Right lobe of liver (tissue), 6 donors: ENCODE measurements at regions not wholly inside any gene's neighbourhood (a gene's known extent, or its start where the extent isn't known, plus 50 kb on each side); places are given as distances from the start of the nearest gene placed in this dataset.

Experiments
- ATAC-seq, 4 donors: fragments of 200-7000 bp; cut with Tn5 transposase; one replicate each; pipeline ENCODE4 v1.9.1; 2020; ENCODE audit warnings: mild to moderate bottlenecking in 4 of 4, moderate library complexity in 4 of 4
- DNase-seq, 3 donors: peaks; one replicate each; pipeline ENCODE4 v3.0.0-alpha.2; 2020
- H3K27ac ChIP-seq, 3 donors: fragments of 200-600 bp; one replicate each; pipeline ENCODE4 v1.8.0; 2022
- H3K27me3 ChIP-seq, 2 donors: fragments of 200-600 bp; one replicate each; pipeline ENCODE4 v1.8.0; 2022
- H3K36me3 ChIP-seq, 4 donors: fragments of 200-600 bp; sonication (generic) in 1 of 4; one replicate each; pipeline versions ENCODE4 v1.5.1 to v1.8.0; 2017 to 2022; ENCODE audit warnings: control low read depth in 1 of 4
- H3K4me1 ChIP-seq, 4 donors: fragments of 200-600 bp; sonication (generic) in 1 of 4; one replicate each; pipeline versions ENCODE4 v1.5.1 to v1.8.0; 2017 to 2022; ENCODE audit warnings: control low read depth in 1 of 4
- H3K4me3 ChIP-seq, 3 donors: fragments of 200-600 bp; one replicate each; pipeline ENCODE4 v1.8.0; 2022
- H3K9me3 ChIP-seq, 4 donors: fragments of 200-600 bp; sonication (generic) in 1 of 4; one replicate each; pipeline versions ENCODE4 v1.5.1 to v1.8.0; 2017 to 2022; ENCODE audit warnings: control low read depth in 1 of 4
- POLR2A ChIP-seq: fragments of 450-650 bp; IDR thresholded peaks from one replicate; pipeline ENCODE4 v1.6.1; 2017; ENCODE audit warnings: antibody characterized with exemption, mild to moderate bottlenecking
- WGBS: methylation state at CpG from one replicate; pipeline ENCODE4 v1.1.6; 2018; ENCODE audit warnings: low coverage, low lambda C conversion rate; ENCODE audit not compliant: insufficient coverage; ENCODE audit errors: missing lambda C conversion rate; 5-methylcytosine and 5-hydroxymethylcytosine counted together
- intact Hi-C, 2 donors: fragments of 100-400 bp; cut with DNase I; formaldehyde crosslinking; loops; one replicate each; pipeline versions ENCODE4 v1.11.2 to v1.14.1; 2022
- TF ChIP-seq, protein P1 (sequence below), 4 donors: fragments of 200-600 bp in 3 of 4; fragments of 450-650 bp in 1 of 4; IDR thresholded peaks; one replicate each; pipeline versions ENCODE4 v1.5.1 to v1.8.0; 2016 to 2022; ENCODE audit warnings: antibody characterized with exemption in 4 of 4, mild to moderate bottlenecking in 2 of 4
- donor health status: DM: no; HTN: yes; CAD: no.
- donor health status: DM: no; HTN: no; CAD: no.
- donor health status: DM: no; HTN: no; CAD: no.
- donor health status: DM: no; HTN: yes; CAD: no.
- donor health status: DM: no; HTN: yes; CAD: no.

DNA sequence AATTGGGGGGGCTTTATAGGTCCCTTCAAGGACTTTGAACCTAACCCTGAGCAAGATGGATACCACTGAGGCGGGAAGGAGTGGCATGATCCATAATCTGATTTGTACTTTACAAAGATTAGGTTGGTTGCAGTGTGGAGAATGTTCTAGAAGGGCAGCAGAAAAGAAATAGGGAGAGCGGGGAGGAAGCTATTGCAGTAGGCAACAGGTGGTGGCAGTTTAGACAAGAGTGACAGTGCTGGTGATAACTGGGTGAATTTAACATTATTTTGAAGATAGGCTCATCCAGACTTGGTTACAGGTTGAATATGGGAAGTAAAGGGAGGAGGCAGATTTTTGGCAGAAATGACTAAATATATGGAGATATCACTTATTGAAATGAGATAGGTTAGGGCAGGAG, 179.9 kb upstream of the CADM1 start:
- no peak for DNase-seq
- WGBS: 91% methylated on average over 2 of the region's 2 CpGs

DNA sequence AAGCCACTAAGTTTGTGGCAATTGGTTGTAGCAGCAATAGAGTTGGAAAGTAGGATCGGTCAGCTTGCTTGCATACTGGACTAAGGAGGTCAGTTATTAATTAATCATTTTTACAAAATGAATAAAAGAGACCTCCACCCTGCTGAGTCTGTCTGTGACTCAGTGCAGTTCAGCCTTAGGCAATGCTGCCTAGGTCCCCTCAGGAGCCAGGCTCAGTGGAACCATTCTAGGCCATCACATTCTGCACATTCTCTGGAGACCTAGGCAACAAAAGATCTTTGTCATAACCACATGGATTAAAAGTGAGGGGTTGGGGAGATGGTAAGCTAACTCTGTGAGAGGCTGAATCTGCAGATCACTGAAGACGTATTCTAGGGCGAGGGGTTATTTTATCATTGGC, 178.7 kb upstream of the CADM1 start:
- intact Hi-C loops: no loop called here
- TF ChIP-seq, protein P1, sequence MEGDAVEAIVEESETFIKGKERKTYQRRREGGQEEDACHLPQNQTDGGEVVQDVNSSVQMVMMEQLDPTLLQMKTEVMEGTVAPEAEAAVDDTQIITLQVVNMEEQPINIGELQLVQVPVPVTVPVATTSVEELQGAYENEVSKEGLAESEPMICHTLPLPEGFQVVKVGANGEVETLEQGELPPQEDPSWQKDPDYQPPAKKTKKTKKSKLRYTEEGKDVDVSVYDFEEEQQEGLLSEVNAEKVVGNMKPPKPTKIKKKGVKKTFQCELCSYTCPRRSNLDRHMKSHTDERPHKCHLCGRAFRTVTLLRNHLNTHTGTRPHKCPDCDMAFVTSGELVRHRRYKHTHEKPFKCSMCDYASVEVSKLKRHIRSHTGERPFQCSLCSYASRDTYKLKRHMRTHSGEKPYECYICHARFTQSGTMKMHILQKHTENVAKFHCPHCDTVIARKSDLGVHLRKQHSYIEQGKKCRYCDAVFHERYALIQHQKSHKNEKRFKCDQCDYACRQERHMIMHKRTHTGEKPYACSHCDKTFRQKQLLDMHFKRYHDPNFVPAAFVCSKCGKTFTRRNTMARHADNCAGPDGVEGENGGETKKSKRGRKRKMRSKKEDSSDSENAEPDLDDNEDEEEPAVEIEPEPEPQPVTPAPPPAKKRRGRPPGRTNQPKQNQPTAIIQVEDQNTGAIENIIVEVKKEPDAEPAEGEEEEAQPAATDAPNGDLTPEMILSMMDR (IDR thresholded peaks at IDR 0.05): no peak
- no peaks in the 10 kb centered on the region for H3K9me3 ChIP-seq
- H3K27ac ChIP-seq: no peak overlapping the region
- 68% methylated on average over 2 of the region's 3 CpGs for WGBS
- ATAC-seq: no peak
- no peak for DNase-seq
- no peaks in the 10 kb centered on the region for H3K4me1 ChIP-seq
- H3K4me3 ChIP-seq: no peak overlapping the region
- no peaks in the 10 kb centered on the region for H3K36me3 ChIP-seq
- no peaks in the 10 kb centered on the region for H3K27me3 ChIP-seq

More for the DNA sequence above, 179.9 kb upstream of the CADM1 start:
- no peak overlapping the region for H3K4me3 ChIP-seq
- no peaks in the 10 kb centered on the region for H3K4me1 ChIP-seq
- H3K9me3 ChIP-seq: no peaks in the 10 kb centered on the region
- intact Hi-C loops: no loop called here
- H3K36me3 ChIP-seq: no peaks in the 10 kb centered on the region
- H3K27ac ChIP-seq: no peak overlapping the region
- no peak for ATAC-seq
- no peak for TF ChIP-seq POLR2A
- TF ChIP-seq, protein P1 (IDR thresholded peaks at IDR 0.05): no peak
- no peaks in the 10 kb centered on the region for H3K27me3 ChIP-seq

DNA sequence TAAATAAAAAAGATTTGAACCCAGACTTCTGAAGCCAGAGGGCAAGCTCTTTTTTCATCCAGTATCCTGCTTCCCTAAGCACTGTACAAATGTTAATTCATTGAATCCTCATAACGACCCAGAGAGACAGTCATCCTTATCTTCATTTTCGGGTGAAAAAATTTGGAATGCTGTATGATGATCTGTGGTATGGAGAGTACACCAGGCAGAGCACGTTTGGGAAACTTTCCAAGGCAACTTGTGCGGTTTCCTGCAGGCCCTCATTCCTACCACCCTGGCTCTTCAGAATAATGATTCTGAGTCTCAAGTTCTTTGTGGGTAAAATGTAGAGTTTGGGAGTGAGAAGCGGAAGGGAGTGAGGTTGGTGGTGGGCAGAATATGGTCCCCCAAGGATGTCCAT, 177.9 kb upstream of the CADM1 start:
- Histone ChIP-seq H3K27ac (no peak overlapping the region), H3K27me3 (no peaks in the 10 kb centered on the region), H3K4me1 (no peaks in the 10 kb centered on the region), H3K9me3 (no peaks in the 10 kb centered on the region), H3K4me3 (no peak overlapping the region), H3K36me3 (no peaks in the 10 kb centered on the region)
- TF ChIP-seq, protein P1 (IDR thresholded peaks at IDR 0.05): no peak
- no peak for TF ChIP-seq POLR2A
- ATAC-seq (no peak), DNase-seq (no peak)
- intact Hi-C loops: no loop called here
- WGBS: 65% methylated on average over 5 of the region's 5 CpGs

DNA sequence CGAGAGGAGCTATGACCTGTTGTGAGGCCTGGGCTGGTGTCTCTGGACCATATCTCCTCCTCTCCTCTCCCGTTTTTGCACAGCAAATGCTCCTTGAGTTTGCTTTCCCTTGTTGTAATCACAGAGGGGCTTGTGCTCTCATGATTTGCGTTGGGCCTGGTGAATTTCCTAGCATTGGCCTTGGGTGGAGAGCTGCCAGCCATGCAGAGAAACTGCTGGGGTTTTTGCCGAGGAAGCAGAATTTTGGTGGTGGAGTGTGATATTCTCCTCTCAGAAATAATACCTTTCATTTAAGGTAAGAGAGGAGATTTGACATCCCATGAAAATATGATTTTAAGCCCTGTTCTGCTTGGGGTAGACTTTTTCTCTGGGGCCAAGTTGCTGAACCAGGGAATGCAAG, 175.7 kb upstream of the CADM1 start:
- no peak for DNase-seq
- intact Hi-C loops: no loop called here
- Histone ChIP-seq H3K27me3 (no peaks in the 10 kb centered on the region), H3K27ac (no peak overlapping the region), H3K9me3 (no peaks in the 10 kb centered on the region), H3K4me3 (no peak overlapping the region), H3K36me3 (no peaks in the 10 kb centered on the region), H3K4me1 (no peaks in the 10 kb centered on the region)
- ATAC-seq: no peak
- 66% methylated on average over 3 of the region's 4 CpGs for WGBS
- no peak for TF ChIP-seq POLR2A
- TF ChIP-seq, protein P1 (IDR thresholded peaks at IDR 0.05): no peak

DNA sequence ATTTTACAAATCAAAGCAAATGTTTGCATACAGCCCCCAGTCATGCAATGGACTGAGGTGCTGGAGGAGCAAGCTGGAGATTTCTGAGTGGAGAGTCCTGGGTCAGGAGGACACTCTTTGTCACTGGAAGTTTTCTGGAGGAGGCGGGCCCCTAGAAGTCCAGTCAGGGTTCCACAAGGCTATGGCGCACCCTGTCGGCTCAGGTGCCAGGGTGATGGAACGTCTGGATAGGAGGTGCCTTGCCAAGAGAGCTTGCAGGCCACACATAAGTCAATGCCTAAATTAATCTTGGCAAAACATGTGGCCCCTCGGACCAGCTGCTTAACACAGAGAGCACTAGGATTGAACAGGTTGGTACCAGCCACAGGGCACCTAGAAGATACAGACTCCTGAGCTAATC, 174.7 kb upstream of the CADM1 start:
- Histone ChIP-seq H3K36me3 (no peaks in the 10 kb centered on the region), H3K27me3 (no peaks in the 10 kb centered on the region), H3K4me3 (no peak overlapping the region), H3K27ac (no peak overlapping the region), H3K9me3 (no peaks in the 10 kb centered on the region), H3K4me1 (no peaks in the 10 kb centered on the region)
- ATAC-seq (peak; percentile 38 to 64 (median 57)), DNase-seq (no peak)
- TF ChIP-seq, protein P1 (IDR thresholded peaks at IDR 0.05): peak in 1 of 4 donors; percentile 26
- TF ChIP-seq POLR2A: no peak
- intact Hi-C loops: no loop called here
- WGBS: 83% methylated on average over 2 of the region's 5 CpGs
